AG09319 (cell line): ENCODE measurements at regions not wholly inside any gene's neighbourhood (a gene's known extent, or its start where the extent isn't known, plus 50 kb on each side); places are given as distances from the start of the nearest gene placed in this dataset.

ENCODE experiments used
- DNase-seq: peaks from one replicate; pipeline ENCODE4 v3.0.0-alpha.2; 2010; ENCODE audit warnings: low read depth; ENCODE audit errors: extremely low read depth
- CTCF ChIP-seq: IDR thresholded peaks from 2 replicates; pipeline ENCODE4 v1.5.1; 2011; ENCODE audit warnings: low read depth, mild to moderate bottlenecking, inconsistent platforms, low read length, moderate library complexity

GRCh38 chr14:87816416-87816815 lies 176.6 kb downstream of the GALC start:
- no peak for TF ChIP-seq CTCF
- DNase-seq = no peak

- no peak for DNase-seq
- no peak for TF ChIP-seq CTCF
These were observed 177.9 kb downstream of the GALC start for GRCh38 chr14:87815121-87815520.

- TF ChIP-seq CTCF = no peak
- DNase-seq = no peak
These were observed 179.3 kb downstream of the GALC start for GRCh38 chr14:87813686-87814085.

GRCh38 chr14:87813211-87813610 lies 179.8 kb downstream of the GALC start:
- DNase-seq = no peak
- TF ChIP-seq CTCF = no peak

- no peak for TF ChIP-seq CTCF
- no peak for DNase-seq
These were observed 181.7 kb downstream of the GALC start for GRCh38 chr14:87811246-87811645.

GRCh38 chr14:87810711-87811110 lies 182.3 kb downstream of the GALC start:
- no peak for DNase-seq
- no peak for TF ChIP-seq CTCF

GRCh38 chr14:87809261-87809660 lies 183.7 kb downstream of the GALC start:
- no peak for DNase-seq
- TF ChIP-seq CTCF = no peak
